Panc1 (cell line): ENCODE measurements at regions not wholly inside any gene's neighbourhood (a gene's known extent, or its start where the extent isn't known, plus 50 kb on each side); places are given as distances from the start of the nearest gene placed in this dataset.

Experiments
- POLR2AphosphoS5 ChIP-seq: IDR thresholded peaks from 2 replicates; pipeline ENCODE4 v1.6.1; 2012; ENCODE audit warnings: mild to moderate bottlenecking, low read depth, low read length, moderate library complexity
- REST ChIP-seq, 2 experiments: IDR thresholded peaks; 2 replicates each; pipeline ENCODE4 v1.6.1; 2011 to 2012; ENCODE audit warnings: low read depth in 2 of 2, control low read depth in 1 of 2, low read length in 1 of 2, mild to moderate bottlenecking in 1 of 2, moderate library complexity in 1 of 2; ENCODE audit not compliant: insufficient read depth in 1 of 2
- TCF7L2 ChIP-seq: IDR thresholded peaks from 2 replicates; pipeline ENCODE4 v1.6.1; 2011; ENCODE audit warnings: mild to moderate bottlenecking, low read depth, low read length, inconsistent platforms
- TF ChIP-seq, protein P1 (sequence below): fragments of 450-650 bp; IDR thresholded peaks from 2 replicates; pipeline ENCODE4 v1.5.1; 2017; ENCODE audit warnings: mild to moderate bottlenecking

DNA sequence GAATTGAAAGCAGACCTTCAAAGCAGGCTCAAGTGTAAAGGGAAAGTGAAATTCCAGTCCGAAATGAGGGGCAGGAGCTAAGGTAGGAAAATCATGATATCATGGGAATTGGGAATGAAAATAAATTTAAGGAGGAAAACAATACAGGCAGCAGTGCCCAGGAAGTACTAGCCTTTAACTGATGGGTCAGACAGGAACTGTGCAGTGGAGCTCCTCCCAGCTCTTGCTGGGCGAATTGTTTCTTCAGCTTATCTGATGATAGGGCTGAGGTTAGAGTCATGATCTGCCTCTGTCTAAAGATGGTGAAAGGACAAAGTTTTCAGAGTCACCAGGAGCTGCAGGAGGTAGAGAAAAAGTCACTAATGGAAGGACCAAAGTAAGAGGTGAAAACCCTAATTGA lies 457.9 kb upstream of the PTCHD4 start:
- TF ChIP-seq, protein P1, sequence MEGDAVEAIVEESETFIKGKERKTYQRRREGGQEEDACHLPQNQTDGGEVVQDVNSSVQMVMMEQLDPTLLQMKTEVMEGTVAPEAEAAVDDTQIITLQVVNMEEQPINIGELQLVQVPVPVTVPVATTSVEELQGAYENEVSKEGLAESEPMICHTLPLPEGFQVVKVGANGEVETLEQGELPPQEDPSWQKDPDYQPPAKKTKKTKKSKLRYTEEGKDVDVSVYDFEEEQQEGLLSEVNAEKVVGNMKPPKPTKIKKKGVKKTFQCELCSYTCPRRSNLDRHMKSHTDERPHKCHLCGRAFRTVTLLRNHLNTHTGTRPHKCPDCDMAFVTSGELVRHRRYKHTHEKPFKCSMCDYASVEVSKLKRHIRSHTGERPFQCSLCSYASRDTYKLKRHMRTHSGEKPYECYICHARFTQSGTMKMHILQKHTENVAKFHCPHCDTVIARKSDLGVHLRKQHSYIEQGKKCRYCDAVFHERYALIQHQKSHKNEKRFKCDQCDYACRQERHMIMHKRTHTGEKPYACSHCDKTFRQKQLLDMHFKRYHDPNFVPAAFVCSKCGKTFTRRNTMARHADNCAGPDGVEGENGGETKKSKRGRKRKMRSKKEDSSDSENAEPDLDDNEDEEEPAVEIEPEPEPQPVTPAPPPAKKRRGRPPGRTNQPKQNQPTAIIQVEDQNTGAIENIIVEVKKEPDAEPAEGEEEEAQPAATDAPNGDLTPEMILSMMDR = no peak
- TF ChIP-seq REST (IDR thresholded peaks at IDR 0.05; ENCODE audit: insufficient read depth in 1 of 2, low read depth in 2 of 2, low read length in 1 of 2) (no peak), TCF7L2 (no peak), POLR2AphosphoS5 (no peak)
